HEK293 (cell line): ENCODE measurements at regions not wholly inside any gene's neighbourhood (a gene's known extent, or its start where the extent isn't known, plus 50 kb on each side); places are given as distances from the start of the nearest gene placed in this dataset.

ENCODE experiments used
- CTCF ChIA-PET: fragments of 350-600 bp; formaldehyde crosslinking; extraction: SDS; loops from one replicate; lab custom pipeline; 2021; ENCODE audit warnings: antibody characterized with exemption; lab: Yijun Ruan, JAX
- POLR2A ChIA-PET: fragments of 300-600 bp; formaldehyde crosslinking; extraction: SDS; loops from one replicate; lab custom pipeline; 2020; ENCODE audit warnings: antibody characterized with exemption, inconsistent platforms; lab: Yijun Ruan, JAX
- H3K27ac ChIP-seq: fragments of 200-500 bp; sonication (Bioruptor generic); 2 replicates; pipeline ENCODE4 v1.5.1; 2014; ENCODE audit warnings: low read depth, low read length, control low read depth, inconsistent platforms; ENCODE audit errors: extremely low read depth
- H3K36me3 ChIP-seq, 2 experiments: fragments of 200-500 bp in 1 of 2; sonication (Bioruptor generic) in 1 of 2; 1 replicate in 1 of 2; 2 replicates in 1 of 2; pipeline ENCODE4 v1.5.1; 2014 to 2017; ENCODE audit warnings: inconsistent platforms in 2 of 2, low read length in 2 of 2; ENCODE audit not compliant: control insufficient read depth in 2 of 2, insufficient read depth in 1 of 2
- H3K4me1 ChIP-seq: fragments of 200-500 bp; sonication (Bioruptor generic); 2 replicates; pipeline ENCODE4 v1.5.1; 2014; ENCODE audit warnings: mild to moderate bottlenecking, low read length, inconsistent platforms; ENCODE audit not compliant: control insufficient read depth, insufficient read depth
- H3K4me3 ChIP-seq: 2 replicates; pipeline ENCODE4 v1.5.1; 2011; ENCODE audit warnings: low read depth, mild to moderate bottlenecking, control low read depth, low read length, moderate library complexity
- H3K9me3 ChIP-seq: fragments of 200-500 bp; sonication (Bioruptor generic); 2 replicates; pipeline ENCODE4 v1.5.1; 2014; ENCODE audit warnings: low read depth, low read length, inconsistent platforms; ENCODE audit not compliant: control insufficient read depth, insufficient read depth
- BCL6B ChIP-seq: fragments of 450-650 bp; formaldehyde crosslinking; IDR thresholded peaks from 2 replicates; pipeline ENCODE4 v1.5.1; 2017; ENCODE audit warnings: missing biosample characterization, missing genetic modification characterization
- GFI1B ChIP-seq: fragments of 450-650 bp; formaldehyde crosslinking; IDR thresholded peaks from 2 replicates; pipeline ENCODE4 v1.5.1; 2016; ENCODE audit warnings: missing biosample characterization, missing genetic modification characterization
- HOXA7 ChIP-seq: sonication (generic); formaldehyde crosslinking; IDR thresholded peaks from 2 replicates; pipeline ENCODE4 v1.8.1; 2022; ENCODE audit warnings: missing genetic modification reagents, borderline replicate concordance
- INSM2 ChIP-seq: fragments of 450-650 bp; formaldehyde crosslinking; IDR thresholded peaks from 2 replicates; pipeline ENCODE4 v1.5.1; 2016; ENCODE audit warnings: missing biosample characterization, missing genetic modification characterization
- MEIS1 ChIP-seq: sonication (generic); formaldehyde crosslinking; IDR thresholded peaks from 2 replicates; pipeline ENCODE4 v1.8.1; 2022; ENCODE audit warnings: missing genetic modification reagents, mild to moderate bottlenecking, borderline replicate concordance
- MZF1 ChIP-seq: fragments of 450-650 bp; formaldehyde crosslinking; IDR thresholded peaks from 2 replicates; pipeline ENCODE4 v1.5.1; 2017; ENCODE audit warnings: missing biosample characterization, missing genetic modification characterization, borderline replicate concordance
- PRDM4 ChIP-seq: fragments of 450-650 bp; formaldehyde crosslinking; IDR thresholded peaks from 2 replicates; pipeline ENCODE4 v1.5.1; 2017; ENCODE audit warnings: missing biosample characterization, missing genetic modification characterization
- SCRT1 ChIP-seq: fragments of 450-650 bp; formaldehyde crosslinking; IDR thresholded peaks from 2 replicates; pipeline ENCODE4 v1.5.1; 2016; ENCODE audit warnings: missing biosample characterization, missing genetic modification characterization, borderline replicate concordance
- SCRT2 ChIP-seq: fragments of 450-650 bp; formaldehyde crosslinking; IDR thresholded peaks from 2 replicates; pipeline ENCODE4 v1.5.1; 2016; ENCODE audit warnings: missing biosample characterization, missing genetic modification characterization
- SP3 ChIP-seq: fragments of 450-650 bp; formaldehyde crosslinking; IDR thresholded peaks from 2 replicates; pipeline ENCODE4 v1.5.1; 2016; ENCODE audit warnings: missing biosample characterization, missing genetic modification characterization
- WT1 ChIP-seq: fragments of 450-650 bp; formaldehyde crosslinking; IDR thresholded peaks from 2 replicates; pipeline ENCODE4 v1.5.1; 2016; ENCODE audit warnings: missing biosample characterization, missing genetic modification characterization
- ZBTB8A ChIP-seq: fragments of 450-650 bp; formaldehyde crosslinking; IDR thresholded peaks from 2 replicates; pipeline ENCODE4 v1.5.1; 2016; ENCODE audit warnings: missing biosample characterization, missing genetic modification characterization
- ZNF132 ChIP-seq: fragments of 450-650 bp; formaldehyde crosslinking; IDR thresholded peaks from 2 replicates; pipeline ENCODE4 v1.5.1; 2017; ENCODE audit warnings: missing biosample characterization, missing genetic modification characterization, borderline replicate concordance
- ZNF140 ChIP-seq: fragments of 450-650 bp; formaldehyde crosslinking; IDR thresholded peaks from 2 replicates; pipeline ENCODE4 v1.5.1; 2016; ENCODE audit warnings: missing biosample characterization, missing genetic modification characterization
- ZNF157 ChIP-seq: fragments of 450-650 bp; formaldehyde crosslinking; IDR thresholded peaks from 2 replicates; pipeline ENCODE4 v1.5.1; 2016; ENCODE audit warnings: missing biosample characterization, missing genetic modification characterization
- ZNF280D ChIP-seq: fragments of 450-650 bp; formaldehyde crosslinking; IDR thresholded peaks from 2 replicates; pipeline ENCODE4 v1.5.1; 2016; ENCODE audit warnings: missing biosample characterization, missing genetic modification characterization
- ZNF311 ChIP-seq: fragments of 450-650 bp; formaldehyde crosslinking; IDR thresholded peaks from 2 replicates; pipeline ENCODE4 v1.5.1; 2017; ENCODE audit warnings: missing biosample characterization, missing genetic modification characterization, borderline replicate concordance
- ZNF335 ChIP-seq: fragments of 450-650 bp; formaldehyde crosslinking; conservative IDR thresholded peaks from 2 replicates; pipeline ENCODE4 v1.5.1; 2016; ENCODE audit warnings: missing biosample characterization, missing genetic modification characterization
- ZNF521 ChIP-seq: fragments of 450-650 bp; formaldehyde crosslinking; IDR thresholded peaks from 2 replicates; pipeline ENCODE4 v1.5.1; 2017; ENCODE audit warnings: missing biosample characterization, mild to moderate bottlenecking, missing genetic modification characterization
- ZNF555 ChIP-seq: fragments of 450-650 bp; formaldehyde crosslinking; conservative IDR thresholded peaks from 2 replicates; pipeline ENCODE4 v1.5.1; 2017; ENCODE audit warnings: missing biosample characterization, mild to moderate bottlenecking, missing genetic modification characterization, inconsistent platforms
- ZNF654 ChIP-seq: fragments of 450-650 bp; formaldehyde crosslinking; IDR thresholded peaks from 2 replicates; pipeline ENCODE4 v1.5.1; 2016; ENCODE audit warnings: low read depth, missing biosample characterization, missing genetic modification characterization
- ZNF677 ChIP-seq: fragments of 450-650 bp; IDR thresholded peaks from 2 replicates; pipeline ENCODE4 v1.5.0; 2018; ENCODE audit warnings: missing biosample characterization, mild to moderate bottlenecking, missing genetic modification characterization, moderate library complexity
- ZNF707 ChIP-seq: fragments of 450-650 bp; formaldehyde crosslinking; IDR thresholded peaks from 2 replicates; pipeline ENCODE4 v1.5.1; 2016; ENCODE audit warnings: missing biosample characterization, missing genetic modification characterization
- ZNF747 ChIP-seq: fragments of 450-650 bp; formaldehyde crosslinking; IDR thresholded peaks from 2 replicates; pipeline ENCODE4 v1.5.1; 2016; ENCODE audit warnings: missing biosample characterization, missing genetic modification characterization
- ZNF76 ChIP-seq: fragments of 450-650 bp; formaldehyde crosslinking; IDR thresholded peaks from 2 replicates; pipeline ENCODE4; 2016; ENCODE audit warnings: low read depth, missing biosample characterization, missing genetic modification characterization, borderline replicate concordance
- ZSCAN30 ChIP-seq: fragments of 450-650 bp; IDR thresholded peaks from 2 replicates; pipeline ENCODE4 v1.5.1; 2018; ENCODE audit warnings: missing biosample characterization, mild to moderate bottlenecking, missing genetic modification characterization, moderate library complexity

GRCh38 chr5:128784726-128785125 is 180.6 kb upstream of the SLC27A6 start:
- POLR2A ChIA-PET: no interaction called here

GRCh38 chr5:128791312-128791711 is 174.0 kb upstream of the SLC27A6 start:
- Histone ChIP-seq H3K27ac (no peak overlapping the region), H3K36me3 (no peaks in the 10 kb centered on the region), H3K4me1 (no peaks in the 10 kb centered on the region), H3K4me3 (no peak overlapping the region), H3K9me3 (no peaks in the 10 kb centered on the region)
- ChIA-PET CTCF (no interaction called here), POLR2A (no interaction called here)
- 0 out of 2 replicates have a peak, but pooled peaks have one; percentile 26 for TF ChIP-seq SCRT2 (tag by site-specific recombination)
- TF ChIP-seq SCRT1 (tag by site-specific recombination): no peak
- TF ChIP-seq, all 188 proteins: peak for 1

More at GRCh38 chr5:128784726-128785125, 180.6 kb upstream of the SLC27A6 start:
- CTCF ChIA-PET: no interaction called here
- Histone ChIP-seq H3K36me3 (no peaks in the 10 kb centered on the region), H3K4me3 (no peak overlapping the region), H3K4me1 (no peaks in the 10 kb centered on the region), H3K9me3 (no peaks in the 10 kb centered on the region)
- TF ChIP-seq ZNF140 (tag by site-specific recombination): no peak
- no peak for TF ChIP-seq ZNF654 (tag by site-specific recombination)
- TF ChIP-seq ZBTB8A (tag by site-specific recombination): no peak
- TF ChIP-seq ZNF335: no peak
- TF ChIP-seq GFI1B (tag by site-specific recombination): no peak
- TF ChIP-seq ZNF132 (tag by site-specific recombination): no peak
- no peak for TF ChIP-seq ZNF521
- no peak for TF ChIP-seq ZNF707
- no peak for TF ChIP-seq INSM2 (tag by site-specific recombination)
- TF ChIP-seq ZNF76 (tag by site-specific recombination): no peak
- TF ChIP-seq PRDM4 (tag by site-specific recombination): no peak
- TF ChIP-seq HOXA7 (CRISPR knock-in tag): no peak
- no peak for TF ChIP-seq ZNF677 (tag by site-specific recombination)
- TF ChIP-seq ZNF747 (tag by site-specific recombination): no peak
- TF ChIP-seq MEIS1 (CRISPR knock-in tag): no peak
- TF ChIP-seq, all 188 proteins: peak for 0
- H3K27ac ChIP-seq: no peak overlapping the region

GRCh38 chr5:128796506-128796905 is 168.8 kb upstream of the SLC27A6 start:
- Histone ChIP-seq H3K27ac (no peak overlapping the region), H3K36me3 (no peaks in the 10 kb centered on the region), H3K9me3 (no peaks in the 10 kb centered on the region), H3K4me1 (no peaks in the 10 kb centered on the region)
- POLR2A ChIA-PET: no interaction called here
- CTCF ChIA-PET: no interaction called here
- no peak for TF ChIP-seq ZSCAN30 (tag by site-specific recombination)
- TF ChIP-seq MZF1 (tag by site-specific recombination): no peak
- TF ChIP-seq ZNF311: no peak
- TF ChIP-seq ZNF521: no peak
- TF ChIP-seq ZNF555 (tag by site-specific recombination): no peak
- TF ChIP-seq ZNF280D (tag by site-specific recombination): no peak
- no peak for TF ChIP-seq SP3 (tag by site-specific recombination)
- no peak for TF ChIP-seq WT1
- no peak for TF ChIP-seq BCL6B (tag by site-specific recombination)
- TF ChIP-seq ZNF157: no peak
- TF ChIP-seq, all 188 proteins: peak for 0
- H3K4me3 ChIP-seq: no peak overlapping the region
